IPS-NIHi7 (cell line): ENCODE measurements at regions not wholly inside any gene's neighbourhood (a gene's known extent, or its start where the extent isn't known, plus 50 kb on each side); places are given as distances from the start of the nearest gene placed in this dataset.
"Not testable (repeated sequence)": the region's sequence is repeated elsewhere in the genome, so short reads cannot be mapped to it uniquely, and the experiment has no call there.

ENCODE experiments used
- DNase-seq: peaks from one replicate; pipeline ENCODE4 v3.0.0; 2012; ENCODE audit warnings: mixed read lengths; ENCODE audit errors: extremely low spot score

- no peak for DNase-seq
Observed at GRCh38 chr3:107468782-107469181, 54.0 kb upstream of the BBX start.

GRCh38 chr3:107470496-107470895 lies 52.3 kb upstream of the BBX start:
- not testable (repeated sequence) for DNase-seq
